ENCODE measurements at regions not wholly inside any gene's neighbourhood (a gene's known extent, or its start where the extent isn't known, plus 50 kb on each side); places are given as distances from the start of the nearest gene placed in this dataset.

DNA sequence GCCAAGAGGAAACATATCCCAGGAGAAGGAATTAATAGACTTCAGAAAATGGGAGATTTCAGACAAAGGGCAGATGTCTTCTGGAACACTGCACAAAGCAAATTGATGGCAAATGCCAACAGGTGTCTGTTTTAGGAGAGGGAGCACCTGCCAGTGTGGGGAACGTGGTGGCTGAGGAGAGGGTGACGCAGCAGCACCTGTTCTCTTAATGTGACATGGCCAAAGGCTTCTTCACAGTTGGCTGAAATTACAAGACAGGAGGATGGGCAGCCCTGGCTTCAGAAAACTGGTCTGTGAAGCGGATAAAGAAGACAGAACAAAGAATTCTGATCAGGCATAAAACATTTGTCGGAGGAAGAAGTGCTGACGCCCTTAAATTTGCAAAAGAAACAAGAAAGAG is 178.7 kb upstream of the RUNX1 start:
- ChIA-PET POLR2A (no interaction called here), CTCF (no interaction called here)
- DNase-seq (ENCODE audit: low read depth, low spot score) = no peak
- FAIRE-seq = no peak
- TF ChIP-seq, protein P1, sequence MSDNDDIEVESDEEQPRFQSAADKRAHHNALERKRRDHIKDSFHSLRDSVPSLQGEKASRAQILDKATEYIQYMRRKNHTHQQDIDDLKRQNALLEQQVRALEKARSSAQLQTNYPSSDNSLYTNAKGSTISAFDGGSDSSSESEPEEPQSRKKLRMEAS (IDR thresholded peaks at IDR 0.05; ENCODE audit: insufficient read depth, insufficient read length) = no peak
- TF ChIP-seq JUN (IDR thresholded peaks at IDR 0.05; ENCODE audit: borderline replicate concordance, insufficient read depth, insufficient read length, low read depth) (no peak), GATA2 (IDR thresholded peaks at IDR 0.05; ENCODE audit: insufficient read depth, insufficient read length, low read depth, low read length) (no peak), MYC (IDR thresholded peaks at IDR 0.05; ENCODE audit: low read depth, low read length) (no peak), FOS (IDR thresholded peaks at IDR 0.05; ENCODE audit: borderline replicate concordance, insufficient read depth, low read length) (no peak), POLR2AphosphoS5 (IDR thresholded peaks at IDR 0.05; ENCODE audit: insufficient read depth, low read depth, low read length) (no peak)
- no peak overlapping the region for H3K4me3 ChIP-seq (replicated peaks in 1 of 3; ENCODE audit: insufficient read depth in 1 of 3, low read depth in 1 of 3, low read length in 3 of 3)
- dilution Hi-C loops (cut with MboI; ENCODE audit: extremely low pct_ligation_motif_present, low sequenced_read_pairs) (no loop called here), intact Hi-C loops (cut with micrococcal nuclease) (no loop called here)
- no peaks in the 10 kb centered on the region for H3K36me3 ChIP-seq (ENCODE audit: control insufficient read depth in 2 of 2, extremely low read depth in 1 of 2, insufficient read depth in 2 of 2, low read length in 2 of 2)
- no peaks in the 10 kb centered on the region for H3K79me2 ChIP-seq (ENCODE audit: control insufficient read depth, insufficient read depth, low read length)
- no TSS peak for BruUV-seq (replicated peaks)
- H3K4me2 ChIP-seq (ENCODE audit: insufficient read depth, low read length) = no peak overlapping the region
- H3K9me1 ChIP-seq (replicated peaks; ENCODE audit: control insufficient read depth, extremely low read depth, insufficient read depth, low read length) = no peaks in the 10 kb centered on the region
- H3K9me3 ChIP-seq (replicated peaks; ENCODE audit: control insufficient read depth, insufficient read depth, low read length) = no peaks in the 10 kb centered on the region
- no peak overlapping the region for H3K27ac ChIP-seq (ENCODE audit: insufficient read depth, low read depth, low read length)
- H4K20me1 ChIP-seq (replicated peaks; ENCODE audit: control insufficient read depth, extremely low read depth, insufficient read depth, low read length) = no peaks in the 10 kb centered on the region
- H3K27me3 ChIP-seq (ENCODE audit: control insufficient read depth in 2 of 2, insufficient read depth in 2 of 2, low read length in 2 of 2) = no peaks in the 10 kb centered on the region
- peaks cover 22% of the 10 kb centered on the region for H3K4me1 ChIP-seq (ENCODE audit: control insufficient read depth, extremely low read depth, insufficient read depth, low read length)
- no peak overlapping the region for H3K9ac ChIP-seq (replicated peaks; ENCODE audit: extremely low read depth, insufficient read depth, low read length)
- H2AFZ ChIP-seq (ENCODE audit: low read depth, low read length) = no peak overlapping the region

DNA sequence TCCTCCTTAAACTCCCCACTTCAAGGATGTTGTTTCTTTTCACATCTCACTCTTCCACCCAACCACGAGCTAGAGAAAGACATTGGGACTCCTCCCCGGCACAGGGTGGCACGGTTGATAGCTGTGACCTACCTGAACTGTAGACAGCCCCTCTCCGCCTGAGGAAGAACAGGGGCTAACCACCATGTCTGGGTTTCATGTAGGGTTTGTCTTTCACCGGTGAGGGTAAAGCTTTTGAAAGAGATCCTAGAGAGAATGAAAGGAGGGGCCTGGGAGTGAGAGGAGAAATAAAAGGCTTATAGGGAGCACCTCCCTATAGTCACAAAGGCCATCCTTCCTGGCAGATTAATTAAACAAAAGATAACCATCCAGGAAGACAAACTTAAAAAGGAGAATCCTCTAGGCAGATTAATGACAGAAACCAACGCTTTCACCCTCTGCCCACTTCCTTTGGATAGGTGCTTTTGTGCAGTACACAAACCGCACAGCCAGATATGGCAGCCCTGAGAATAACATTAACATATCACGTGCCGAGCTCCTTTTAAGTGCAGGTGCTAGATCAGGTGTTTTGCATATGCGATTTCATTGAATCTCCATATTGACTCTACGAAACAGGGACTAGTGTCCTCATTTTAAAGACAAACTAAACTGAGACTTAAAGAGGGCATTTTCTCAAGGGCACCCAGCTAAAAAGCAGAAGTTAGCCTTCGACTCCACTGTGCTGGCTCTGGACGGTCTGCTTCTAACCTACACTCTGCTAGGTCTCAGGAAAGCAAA is 178.1 kb upstream of the RUNX1 start:
- Histone ChIP-seq H3K9ac (replicated peaks; ENCODE audit: extremely low read depth, insufficient read depth, low read length) (no peak overlapping the region), H3K9me3 (replicated peaks; ENCODE audit: control insufficient read depth, insufficient read depth, low read length) (no peaks in the 10 kb centered on the region), H2AFZ (ENCODE audit: low read depth, low read length) (no peak overlapping the region), H3K4me2 (ENCODE audit: insufficient read depth, low read length) (no peak overlapping the region), H4K20me1 (replicated peaks; ENCODE audit: control insufficient read depth, extremely low read depth, insufficient read depth, low read length) (no peaks in the 10 kb centered on the region), H3K4me1 (ENCODE audit: control insufficient read depth, extremely low read depth, insufficient read depth, low read length) (peaks cover 22% of the 10 kb centered on the region), H3K27ac (ENCODE audit: insufficient read depth, low read depth, low read length) (no peak overlapping the region), H3K79me2 (ENCODE audit: control insufficient read depth, insufficient read depth, low read length) (no peaks in the 10 kb centered on the region), H3K36me3 (ENCODE audit: control insufficient read depth in 2 of 2, extremely low read depth in 1 of 2, insufficient read depth in 2 of 2, low read length in 2 of 2) (no peaks in the 10 kb centered on the region), H3K9me1 (replicated peaks; ENCODE audit: control insufficient read depth, extremely low read depth, insufficient read depth, low read length) (no peaks in the 10 kb centered on the region), H3K27me3 (ENCODE audit: control insufficient read depth in 2 of 2, insufficient read depth in 2 of 2, low read length in 2 of 2) (no peaks in the 10 kb centered on the region), H3K4me3 (replicated peaks in 1 of 3; ENCODE audit: insufficient read depth in 1 of 3, low read depth in 1 of 3, low read length in 3 of 3) (no peak overlapping the region)
- no peak for DNase-seq (ENCODE audit: low read depth, low spot score)
- ChIA-PET POLR2A (no interaction called here), CTCF (interaction anchor here (1.1 kb wide), 1 partner anchor 150 kb away, joined by 3 read pairs; no protein-coding TSS in a partner anchor)
- intact Hi-C loops (cut with micrococcal nuclease) (no loop called here), dilution Hi-C loops (cut with MboI; ENCODE audit: extremely low pct_ligation_motif_present, low sequenced_read_pairs) (no loop called here)
- no peak for FAIRE-seq
- TF ChIP-seq, protein P2, sequence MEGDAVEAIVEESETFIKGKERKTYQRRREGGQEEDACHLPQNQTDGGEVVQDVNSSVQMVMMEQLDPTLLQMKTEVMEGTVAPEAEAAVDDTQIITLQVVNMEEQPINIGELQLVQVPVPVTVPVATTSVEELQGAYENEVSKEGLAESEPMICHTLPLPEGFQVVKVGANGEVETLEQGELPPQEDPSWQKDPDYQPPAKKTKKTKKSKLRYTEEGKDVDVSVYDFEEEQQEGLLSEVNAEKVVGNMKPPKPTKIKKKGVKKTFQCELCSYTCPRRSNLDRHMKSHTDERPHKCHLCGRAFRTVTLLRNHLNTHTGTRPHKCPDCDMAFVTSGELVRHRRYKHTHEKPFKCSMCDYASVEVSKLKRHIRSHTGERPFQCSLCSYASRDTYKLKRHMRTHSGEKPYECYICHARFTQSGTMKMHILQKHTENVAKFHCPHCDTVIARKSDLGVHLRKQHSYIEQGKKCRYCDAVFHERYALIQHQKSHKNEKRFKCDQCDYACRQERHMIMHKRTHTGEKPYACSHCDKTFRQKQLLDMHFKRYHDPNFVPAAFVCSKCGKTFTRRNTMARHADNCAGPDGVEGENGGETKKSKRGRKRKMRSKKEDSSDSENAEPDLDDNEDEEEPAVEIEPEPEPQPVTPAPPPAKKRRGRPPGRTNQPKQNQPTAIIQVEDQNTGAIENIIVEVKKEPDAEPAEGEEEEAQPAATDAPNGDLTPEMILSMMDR (IDR thresholded peaks at IDR 0.05; ENCODE audit: extremely low read depth in 1 of 2, insufficient read depth in 1 of 2, low read depth in 1 of 2, low read length in 2 of 2) = no peak
- no peak for TF ChIP-seq FOS (IDR thresholded peaks at IDR 0.05; ENCODE audit: borderline replicate concordance, insufficient read depth, low read length)
- no peak for TF ChIP-seq EZH2 (IDR thresholded peaks at IDR 0.05; ENCODE audit: borderline replicate concordance, low read depth, low read length, severe bottlenecking)
- TF ChIP-seq GATA2 (IDR thresholded peaks at IDR 0.05; ENCODE audit: insufficient read depth, insufficient read length, low read depth, low read length) = no peak
- no peak for TF ChIP-seq MYC (IDR thresholded peaks at IDR 0.05; ENCODE audit: low read depth, low read length)
- TF ChIP-seq POLR2A (IDR thresholded peaks at IDR 0.05; ENCODE audit: low read depth, low read length) = no peak
- TF ChIP-seq, protein P1 (IDR thresholded peaks at IDR 0.05; ENCODE audit: insufficient read depth, insufficient read length) = no peak
- no peak for TF ChIP-seq JUN (IDR thresholded peaks at IDR 0.05; ENCODE audit: borderline replicate concordance, insufficient read depth, insufficient read length, low read depth)
- TF ChIP-seq POLR2AphosphoS5 (IDR thresholded peaks at IDR 0.05; ENCODE audit: insufficient read depth, low read depth, low read length) = no peak
- BruUV-seq (replicated peaks) = no TSS peak

All from endothelial cell of umbilical vein (primary cell).